HCT116 (cell line): ENCODE measurements at regions not wholly inside any gene's neighbourhood (a gene's known extent, or its start where the extent isn't known, plus 50 kb on each side); places are given as distances from the start of the nearest gene placed in this dataset.

Experiments
- ATAC-seq: fragments of 200-7000 bp; cut with Tn5 transposase; 2 replicates; pipeline ENCODE4 v1.9.1; 2020; ENCODE audit warnings: mild to moderate bottlenecking, moderate library complexity
- BruUV-seq: library from RNA; stranded (reverse); fragments of 400-500 nt; replicated peaks from 2 replicates; lab custom pipeline; 2021; lab: Mats Ljungman, UMichigan
- CTCF ChIA-PET: fragments of 300-600 bp; sonication (Branson Sonifier 250); formaldehyde crosslinking; loops from one replicate; lab custom pipeline; 2021; ENCODE audit warnings: antibody characterized with exemption; lab: Charles Lee
- POLR2A ChIA-PET: fragments of 300-600, 350-600 bp; sonication (Branson Sonifier 250); formaldehyde crosslinking; loops from one replicate; lab custom pipeline; 2021; ENCODE audit warnings: antibody characterized with exemption; lab: Charles Lee
- RAD21 ChIA-PET, 2 experiments: fragments of 300-600 bp; sonication (Branson Sonifier 250); formaldehyde crosslinking; loops; one replicate each; lab custom pipeline; 2023; ENCODE audit warnings: low total read pairs in 2 of 2; ENCODE audit not compliant: uncharacterized antibody in 2 of 2, unreplicated experiment in 2 of 2, low non-redundant PET in 1 of 2; lab: Charles Lee
- DNase-seq: peaks from one replicate; pipeline ENCODE4 v3.0.0-alpha.2; 2010; ENCODE audit warnings: low read depth, low spot score
- H2AFZ ChIP-seq: fragments of 200-600 bp; shearing (Covaris generic), sonication (generic); 2 replicates; pipeline ENCODE4 v1.6.1; 2017; ENCODE audit warnings: low read depth, mixed run types, mixed read lengths, antibody characterized with exemption, low read length; ENCODE audit not compliant: poor library complexity, severe bottlenecking
- H3K27ac ChIP-seq: 2 replicates; pipeline ENCODE4 v1.5.1; 2012; ENCODE audit warnings: low read depth, low read length
- H3K27me3 ChIP-seq: fragments of 200-600 bp; sonication (generic); 2 replicates; pipeline ENCODE4 v1.6.1; 2016; ENCODE audit warnings: mixed run types, low read length, mixed read lengths; ENCODE audit not compliant: insufficient read depth
- H3K36me3 ChIP-seq, 2 experiments: fragments of 200-500 bp in 1 of 2; fragments of 200-600 bp in 1 of 2; sonication (Bioruptor generic) in 1 of 2; sonication (generic) in 1 of 2; 2 replicates each; pipeline versions ENCODE4 v1.5.1 to v1.6.1; 2014 to 2016; ENCODE audit warnings: low read length in 2 of 2, inconsistent platforms in 1 of 2, mixed read lengths in 1 of 2, mixed run types in 1 of 2; ENCODE audit not compliant: insufficient read depth in 2 of 2, control insufficient read depth in 1 of 2
- H3K4me1 ChIP-seq, 2 experiments: fragments of 200-600 bp in 1 of 2; sonication (generic) in 1 of 2; 2 replicates each; pipeline versions ENCODE4 v1.5.1 to v1.6.1; 2012 to 2017; ENCODE audit warnings: low read length in 2 of 2, inconsistent platforms in 1 of 2, mild to moderate bottlenecking in 1 of 2, mixed read lengths in 1 of 2, mixed run types in 1 of 2, moderate library complexity in 1 of 2; ENCODE audit not compliant: insufficient read depth in 2 of 2, control insufficient read depth in 1 of 2
- H3K4me2 ChIP-seq: fragments of 200-600 bp; sonication (generic); 2 replicates; pipeline ENCODE4 v1.6.1; 2017; ENCODE audit warnings: mixed run types, low read length, mixed read lengths
- H3K4me3 ChIP-seq, 2 experiments: fragments of 200-600 bp in 1 of 2; sonication (generic) in 1 of 2; replicated peaks in 1 of 2; 2 replicates each; pipeline ENCODE4 v1.5.1; 2011 to 2016; ENCODE audit warnings: low read length in 2 of 2, control low read depth in 1 of 2, low read depth in 1 of 2, mild to moderate bottlenecking in 1 of 2, mixed read lengths in 1 of 2, mixed run types in 1 of 2
- H3K79me2 ChIP-seq: fragments of 200-600 bp; sonication (generic); 2 replicates; pipeline ENCODE4 v1.6.1; 2017; ENCODE audit warnings: mild to moderate bottlenecking, mixed run types, low read length, moderate library complexity, mixed read lengths; ENCODE audit not compliant: insufficient read depth
- H3K9ac ChIP-seq: fragments of 200-600 bp; sonication (generic); 2 replicates; pipeline ENCODE4 v1.6.1; 2016; ENCODE audit warnings: low read length, mixed read lengths
- H3K9me2 ChIP-seq: fragments of 200-600 bp; sonication (generic), shearing (Covaris generic); 2 replicates; pipeline ENCODE4 v1.6.1; 2017; ENCODE audit warnings: mixed run types, mild to moderate bottlenecking, moderate library complexity; ENCODE audit not compliant: insufficient read depth
- H3K9me3 ChIP-seq, 2 experiments: fragments of 200-500 bp in 1 of 2; fragments of 200-600 bp in 1 of 2; sonication (Bioruptor generic) in 1 of 2; sonication (generic) in 1 of 2; 2 replicates each; pipeline ENCODE4 v1.6.1; 2014 to 2017; ENCODE audit warnings: low read length in 2 of 2, mixed read lengths in 2 of 2, inconsistent platforms in 1 of 2, low read depth in 1 of 2, mild to moderate bottlenecking in 1 of 2, mixed run types in 1 of 2, moderate library complexity in 1 of 2; ENCODE audit not compliant: control insufficient read depth in 1 of 2, insufficient read depth in 1 of 2
- H4K20me1 ChIP-seq: fragments of 200-600 bp; sonication (generic), shearing (Covaris generic); 2 replicates; pipeline ENCODE4 v1.6.1; 2017; ENCODE audit warnings: mixed run types, mild to moderate bottlenecking, moderate library complexity; ENCODE audit not compliant: insufficient read depth
- CTCF ChIP-seq, 3 experiments: fragments of 200-600 bp in 1 of 3; sonication (generic) in 1 of 3; IDR thresholded peaks in 2 of 3; conservative IDR thresholded peaks in 1 of 3; 2 replicates each; pipeline ENCODE4 v1.5.1; 2012 to 2017; ENCODE audit warnings: low read depth in 2 of 3, low read length in 2 of 3, antibody characterized with exemption in 1 of 3, borderline replicate concordance in 1 of 3, control low read depth in 1 of 3, mild to moderate bottlenecking in 1 of 3, mixed read lengths in 1 of 3, mixed run types in 1 of 3, moderate library complexity in 1 of 3; ENCODE audit not compliant: insufficient read depth in 1 of 3
- REST ChIP-seq: IDR thresholded peaks from 2 replicates; pipeline ENCODE4 v1.6.1; 2012; ENCODE audit warnings: low read depth
- SRF ChIP-seq: IDR thresholded peaks from 2 replicates; pipeline ENCODE4 v1.6.1; 2012; ENCODE audit warnings: low read depth
- intact Hi-C: fragments of 100-400 bp; cut with micrococcal nuclease; formaldehyde crosslinking; loops from 2 replicates; pipeline ENCODE4 v1.10.0; 2022

- Histone ChIP-seq H3K79me2 (no peaks in the 10 kb centered on the region), H2AFZ (no peak overlapping the region), H3K9me2 (no peaks in the 10 kb centered on the region), H3K4me2 (no peak overlapping the region), H3K4me3 (no peak overlapping the region), H3K27me3 (peaks cover 91% of the 10 kb centered on the region), H4K20me1 (no peaks in the 10 kb centered on the region), H3K9ac (no peak overlapping the region), H3K36me3 (no peaks in the 10 kb centered on the region), H3K4me1 (no peaks in the 10 kb centered on the region), H3K27ac (no peak overlapping the region), H3K9me3 (no peaks in the 10 kb centered on the region)
- DNase-seq = no peak
- ChIA-PET CTCF (no interaction called here), POLR2A (no interaction called here), RAD21 (no interaction called here)
- BruUV-seq = no TSS peak
- no peak for ATAC-seq
- intact Hi-C loops = no loop called here
- TF ChIP-seq CTCF (IDR thresholded peaks at IDR 0.05 in 2 of 3, conservative IDR thresholded peaks at IDR 0.05 in 1 of 3; ENCODE audit: borderline replicate concordance in 1 of 3, insufficient read depth in 1 of 3, low read depth in 2 of 3, low read length in 2 of 3) (no peak), SRF (no peak), REST (no peak)
Observed at GRCh38 chr11:33476945-33477606, 219.9 kb downstream of the HIPK3 start.
